Activated CD4-positive, alpha-beta T cell treated with anti-CD3 and anti-CD28 coated beads, Interleukin-2, amount 10 ng/mL, durations not matched to agents 24 days and 14 days (primary cell): ENCODE measurements at regions not wholly inside any gene's neighbourhood (a gene's known extent, or its start where the extent isn't known, plus 50 kb on each side); places are given as distances from the start of the nearest gene placed in this dataset.

Experiments used
- DNase-seq: peaks from one replicate; pipeline ENCODE4 v3.0.0; 2022
- H3K27ac Mint-ChIP-seq: one replicate; pipeline ENCODE4 v1.8.0; 2022; ENCODE audit warnings: mild to moderate bottlenecking, mixed read lengths
- H3K27me3 Mint-ChIP-seq: one replicate; pipeline ENCODE4 v1.8.0; 2022; ENCODE audit warnings: mixed read lengths
- H3K36me3 Mint-ChIP-seq: one replicate; pipeline ENCODE4 v1.8.0; 2022; ENCODE audit warnings: low read depth, mild to moderate bottlenecking, mixed read lengths
- H3K4me1 Mint-ChIP-seq: one replicate; pipeline ENCODE4 v1.8.0; 2021; ENCODE audit warnings: mixed read lengths
- H3K4me3 Mint-ChIP-seq: one replicate; pipeline ENCODE4 v1.8.0; 2022; ENCODE audit warnings: mild to moderate bottlenecking, moderate library complexity, mixed read lengths
- H3K9me3 Mint-ChIP-seq: one replicate; pipeline ENCODE4 v1.8.0; 2021; ENCODE audit warnings: mixed read lengths
- intact Hi-C: fragments of 100-400 bp; cut with micrococcal nuclease; formaldehyde crosslinking; loops from one replicate; pipeline ENCODE4 v1.15.1; 2023

- Mint-ChIP-seq H3K9me3 (no peaks in the 10 kb centered on the region), H3K4me3 (no peak overlapping the region), H3K36me3 (no peaks in the 10 kb centered on the region), H3K4me1 (no peaks in the 10 kb centered on the region), H3K27ac (no peak overlapping the region), H3K27me3 (no peaks in the 10 kb centered on the region)
- no peak for DNase-seq
- intact Hi-C loops: no loop called here
These were observed 1468.6 kb upstream of the MIR17HG start for GRCh38 chr13:89878904-89879303.

GRCh38 chr13:89880201-89880600, 1467.3 kb upstream of the MIR17HG start:
- intact Hi-C loops: no loop called here
- no peak for DNase-seq
- no peaks in the 10 kb centered on the region for H3K27me3 Mint-ChIP-seq
- peaks cover 3% of the 10 kb centered on the region for H3K9me3 Mint-ChIP-seq
- no peak overlapping the region for H3K27ac Mint-ChIP-seq
- no peaks in the 10 kb centered on the region for H3K4me1 Mint-ChIP-seq
- H3K4me3 Mint-ChIP-seq: no peak overlapping the region
- H3K36me3 Mint-ChIP-seq: no peaks in the 10 kb centered on the region

- no peaks in the 10 kb centered on the region for H3K36me3 Mint-ChIP-seq
- peaks cover 10% of the 10 kb centered on the region for H3K9me3 Mint-ChIP-seq
- no peaks in the 10 kb centered on the region for H3K27me3 Mint-ChIP-seq
- no peak overlapping the region for H3K4me3 Mint-ChIP-seq
- intact Hi-C loops: no loop called here
- no peak overlapping the region for H3K27ac Mint-ChIP-seq
- DNase-seq: no peak
- no peaks in the 10 kb centered on the region for H3K4me1 Mint-ChIP-seq
These were observed 1463.5 kb upstream of the MIR17HG start for GRCh38 chr13:89883893-89884448.

GRCh38 chr13:89890806-89891205, 1456.7 kb upstream of the MIR17HG start:
- intact Hi-C loops: no loop called here
- H3K27ac Mint-ChIP-seq: no peak overlapping the region
- peaks cover 10% of the 10 kb centered on the region for H3K9me3 Mint-ChIP-seq
- H3K36me3 Mint-ChIP-seq: no peaks in the 10 kb centered on the region
- H3K27me3 Mint-ChIP-seq: no peaks in the 10 kb centered on the region
- no peak overlapping the region for H3K4me3 Mint-ChIP-seq
- no peak for DNase-seq
- no peaks in the 10 kb centered on the region for H3K4me1 Mint-ChIP-seq

GRCh38 chr13:89891416-89891815, 1456.1 kb upstream of the MIR17HG start:
- no peaks in the 10 kb centered on the region for H3K4me1 Mint-ChIP-seq
- H3K36me3 Mint-ChIP-seq: no peaks in the 10 kb centered on the region
- H3K27me3 Mint-ChIP-seq: no peaks in the 10 kb centered on the region
- intact Hi-C loops: no loop called here
- peaks cover 10% of the 10 kb centered on the region for H3K9me3 Mint-ChIP-seq
- H3K27ac Mint-ChIP-seq: no peak overlapping the region
- no peak overlapping the region for H3K4me3 Mint-ChIP-seq
- no peak for DNase-seq

- Mint-ChIP-seq H3K27ac (no peak overlapping the region), H3K4me3 (no peak overlapping the region), H3K27me3 (no peaks in the 10 kb centered on the region), H3K4me1 (no peaks in the 10 kb centered on the region), H3K9me3 (peaks cover 3% of the 10 kb centered on the region), H3K36me3 (no peaks in the 10 kb centered on the region)
- no peak for DNase-seq
- intact Hi-C loops: no loop called here
These were observed 1449.8 kb upstream of the MIR17HG start for GRCh38 chr13:89897681-89898080.

- no peaks in the 10 kb centered on the region for H3K4me1 Mint-ChIP-seq
- no peak overlapping the region for H3K27ac Mint-ChIP-seq
- H3K4me3 Mint-ChIP-seq: no peak overlapping the region
- no peak for DNase-seq
- H3K9me3 Mint-ChIP-seq: peaks cover 3% of the 10 kb centered on the region
- intact Hi-C loops: no loop called here
- H3K36me3 Mint-ChIP-seq: no peaks in the 10 kb centered on the region
- H3K27me3 Mint-ChIP-seq: no peaks in the 10 kb centered on the region
These were observed 1448.0 kb upstream of the MIR17HG start for GRCh38 chr13:89899302-89900103.

GRCh38 chr13:89900104-89900765, 1447.3 kb upstream of the MIR17HG start:
- no peaks in the 10 kb centered on the region for H3K36me3 Mint-ChIP-seq
- no peaks in the 10 kb centered on the region for H3K4me1 Mint-ChIP-seq
- no peak overlapping the region for H3K27ac Mint-ChIP-seq
- DNase-seq: no peak
- peaks cover 3% of the 10 kb centered on the region for H3K9me3 Mint-ChIP-seq
- H3K27me3 Mint-ChIP-seq: no peaks in the 10 kb centered on the region
- H3K4me3 Mint-ChIP-seq: no peak overlapping the region
- intact Hi-C loops: no loop called here

GRCh38 chr13:89902223-89902622, 1445.3 kb upstream of the MIR17HG start:
- Mint-ChIP-seq H3K36me3 (no peaks in the 10 kb centered on the region), H3K9me3 (no peaks in the 10 kb centered on the region), H3K4me3 (no peak overlapping the region), H3K4me1 (no peaks in the 10 kb centered on the region), H3K27ac (no peak overlapping the region), H3K27me3 (no peaks in the 10 kb centered on the region)
- intact Hi-C loops: no loop called here
- no peak for DNase-seq

GRCh38 chr13:89903115-89903514, 1444.4 kb upstream of the MIR17HG start:
- Mint-ChIP-seq H3K27ac (no peak overlapping the region), H3K9me3 (no peaks in the 10 kb centered on the region), H3K4me3 (no peak overlapping the region), H3K36me3 (no peaks in the 10 kb centered on the region), H3K4me1 (no peaks in the 10 kb centered on the region), H3K27me3 (no peaks in the 10 kb centered on the region)
- intact Hi-C loops: no loop called here
- no peak for DNase-seq

- DNase-seq: no peak
- no peak overlapping the region for H3K27ac Mint-ChIP-seq
- H3K4me3 Mint-ChIP-seq: no peak overlapping the region
- H3K9me3 Mint-ChIP-seq: no peaks in the 10 kb centered on the region
- intact Hi-C loops: no loop called here
- H3K36me3 Mint-ChIP-seq: no peaks in the 10 kb centered on the region
- H3K27me3 Mint-ChIP-seq: no peaks in the 10 kb centered on the region
- H3K4me1 Mint-ChIP-seq: no peaks in the 10 kb centered on the region
These were observed 1437.3 kb upstream of the MIR17HG start for GRCh38 chr13:89910166-89910565.

- Mint-ChIP-seq H3K4me3 (no peak overlapping the region), H3K4me1 (no peaks in the 10 kb centered on the region), H3K27ac (no peak overlapping the region), H3K27me3 (no peaks in the 10 kb centered on the region), H3K36me3 (no peaks in the 10 kb centered on the region), H3K9me3 (peaks cover 3% of the 10 kb centered on the region)
- no peak for DNase-seq
- intact Hi-C loops: no loop called here
These were observed 1430.9 kb upstream of the MIR17HG start for GRCh38 chr13:89916551-89916950.

- intact Hi-C loops: no loop called here
- Mint-ChIP-seq H3K4me3 (no peak overlapping the region), H3K27ac (no peak overlapping the region), H3K4me1 (no peaks in the 10 kb centered on the region), H3K27me3 (no peaks in the 10 kb centered on the region), H3K36me3 (no peaks in the 10 kb centered on the region), H3K9me3 (peaks cover 8% of the 10 kb centered on the region)
- no peak for DNase-seq
These were observed 1427.0 kb upstream of the MIR17HG start for GRCh38 chr13:89920461-89920860.

- Mint-ChIP-seq H3K4me1 (no peaks in the 10 kb centered on the region), H3K36me3 (no peaks in the 10 kb centered on the region), H3K27ac (no peak overlapping the region), H3K4me3 (no peak overlapping the region), H3K27me3 (no peaks in the 10 kb centered on the region), H3K9me3 (peaks cover 5% of the 10 kb centered on the region)
- no peak for DNase-seq
- intact Hi-C loops: no loop called here
These were observed 1424.4 kb upstream of the MIR17HG start for GRCh38 chr13:89923052-89923451.
